HG02588 (cell line): ENCODE measurements at regions not wholly inside any gene's neighbourhood (a gene's known extent, or its start where the extent isn't known, plus 50 kb on each side); places are given as distances from the start of the nearest gene placed in this dataset.
"Not testable (repeated sequence)": the region's sequence is repeated elsewhere in the genome, so short reads cannot be mapped to it uniquely, and the experiment has no call there.

ENCODE experiments used
- ATAC-seq: cut with Tn5 transposase; IDR thresholded peaks from one replicate; pipeline ENCODE4 v1.9.1; 2021; ENCODE audit warnings: mild to moderate bottlenecking, moderate library complexity; ENCODE audit not compliant: unreplicated experiment

DNA sequence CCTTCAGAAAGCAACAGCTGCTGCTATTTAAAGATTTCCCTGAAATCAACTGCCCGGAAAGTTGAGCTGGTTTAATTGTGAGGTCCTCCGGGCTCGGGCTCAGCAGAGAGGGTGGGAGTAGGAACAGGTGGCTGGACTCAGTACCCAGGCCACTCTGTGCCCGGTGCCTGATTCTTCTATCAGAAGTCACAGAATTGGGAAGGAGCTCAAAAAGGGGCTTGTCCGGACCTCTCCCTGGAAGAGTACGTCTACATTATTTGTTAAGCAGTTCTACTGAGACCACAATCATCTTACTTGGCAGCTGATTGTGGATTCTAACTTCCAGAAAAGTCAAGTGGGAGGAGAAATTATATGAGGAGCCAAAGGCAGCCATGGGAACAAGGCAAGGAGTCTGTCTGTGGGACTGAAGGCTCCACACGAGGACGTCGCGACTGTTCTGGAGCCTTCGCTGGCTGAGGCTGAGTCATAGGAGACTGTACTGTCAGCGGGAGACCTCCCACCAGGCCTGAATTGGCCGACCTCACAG is 91.7 kb upstream of the ANKRD10 start:
- ATAC-seq, result no peak

- no peak for ATAC-seq
Observed at GRCh38 chr13:111005808-111006505, 91.1 kb upstream of the ANKRD10 start.

DNA sequence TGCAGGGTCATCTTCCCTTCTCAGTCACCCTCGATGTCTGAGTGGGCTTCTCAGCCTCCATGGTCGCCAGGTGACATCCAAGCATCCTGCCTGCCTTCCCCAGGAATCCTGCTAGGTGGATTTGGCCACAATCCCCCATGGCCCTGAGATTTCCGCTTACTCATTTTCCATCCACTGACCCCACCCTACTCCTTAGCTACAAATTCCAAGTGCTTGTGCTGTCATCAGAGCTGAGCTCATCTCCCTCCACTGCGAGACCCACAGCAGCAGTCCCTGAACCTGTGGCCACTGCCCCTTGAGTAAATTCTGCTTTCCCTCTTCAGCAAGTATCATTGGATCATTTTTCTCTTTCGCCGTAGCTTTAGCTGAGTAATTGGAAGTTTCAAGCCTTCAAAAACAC is 90.5 kb upstream of the ANKRD10 start:
- ATAC-seq, result no peak

- no peak for ATAC-seq
Observed at GRCh38 chr13:111004444-111004843, 89.6 kb upstream of the ANKRD10 start.

DNA sequence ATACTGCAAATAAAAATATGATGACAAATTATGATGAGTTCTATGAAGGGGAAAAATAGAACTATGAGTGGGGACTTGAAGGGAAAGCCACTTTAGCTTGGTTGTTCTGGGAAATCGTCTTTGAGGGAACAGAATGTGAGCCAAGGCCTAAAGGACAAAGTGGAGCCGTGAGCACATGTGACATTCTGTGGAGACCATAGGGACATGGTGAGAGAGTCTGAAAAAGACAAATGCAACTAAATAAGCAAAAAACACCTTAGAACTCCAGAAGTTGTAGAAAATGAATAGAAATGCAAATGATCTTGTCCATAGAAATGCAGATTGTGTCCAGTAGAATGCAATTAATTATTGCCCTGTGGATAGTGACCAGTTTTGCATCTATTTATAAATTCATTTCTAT is 86.8 kb upstream of the ANKRD10 start:
- no peak for ATAC-seq

GRCh38 chr13:110993788-110994187 is 78.9 kb upstream of the ANKRD10 start:
- ATAC-seq, result no peak

DNA sequence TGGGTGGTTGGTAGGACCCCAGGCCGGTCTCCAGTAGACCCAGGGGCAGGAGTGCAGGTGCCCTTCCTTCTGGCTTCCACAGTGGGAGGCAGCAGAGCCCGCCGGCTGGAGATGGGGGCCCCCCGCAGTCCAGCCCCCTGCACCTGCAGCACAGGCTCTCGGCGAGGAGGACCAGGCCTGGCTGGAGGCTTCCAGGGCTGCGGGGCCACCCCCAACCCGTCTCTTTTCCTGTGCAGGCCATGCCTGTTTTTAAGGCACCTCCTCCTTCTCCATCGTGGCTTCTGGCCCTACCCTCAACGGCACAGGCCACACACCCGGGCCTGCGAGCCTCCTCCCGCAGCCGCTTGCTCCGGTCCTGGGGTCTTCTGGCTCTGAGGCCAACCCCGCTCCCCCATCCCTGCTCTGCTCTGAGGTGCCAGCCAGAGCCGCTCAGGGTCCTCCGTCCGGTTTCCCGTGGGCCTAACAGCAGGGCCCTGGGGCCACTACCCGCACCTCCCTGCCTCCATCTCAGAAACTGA is 77.2 kb upstream of the ANKRD10 start:
- no peak for ATAC-seq

GRCh38 chr13:110989331-110989730 is 74.5 kb upstream of the ANKRD10 start:
- no peak for ATAC-seq

DNA sequence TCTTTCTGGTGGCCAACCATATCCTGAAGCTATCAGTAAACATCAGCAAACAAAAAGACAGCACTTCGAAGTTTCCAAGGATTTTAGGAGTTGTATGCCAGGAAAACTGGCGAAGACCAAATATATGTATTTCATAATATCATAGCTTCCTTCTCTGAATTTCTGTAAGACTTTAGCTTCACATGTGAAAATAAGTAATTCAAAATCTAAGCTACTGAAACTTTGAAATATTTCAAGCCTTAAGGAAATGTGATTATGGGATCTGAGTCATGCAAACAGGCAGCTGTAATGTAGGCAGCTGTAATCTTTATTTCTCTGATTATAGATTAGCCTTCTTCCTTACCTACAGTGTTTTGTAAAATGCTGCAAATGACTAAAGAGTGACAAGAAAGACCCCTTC is 70.7 kb upstream of the ANKRD10 start:
- no peak for ATAC-seq

- ATAC-seq, result no peak
Observed at GRCh38 chr13:110984798-110985197, 69.9 kb upstream of the ANKRD10 start.

DNA sequence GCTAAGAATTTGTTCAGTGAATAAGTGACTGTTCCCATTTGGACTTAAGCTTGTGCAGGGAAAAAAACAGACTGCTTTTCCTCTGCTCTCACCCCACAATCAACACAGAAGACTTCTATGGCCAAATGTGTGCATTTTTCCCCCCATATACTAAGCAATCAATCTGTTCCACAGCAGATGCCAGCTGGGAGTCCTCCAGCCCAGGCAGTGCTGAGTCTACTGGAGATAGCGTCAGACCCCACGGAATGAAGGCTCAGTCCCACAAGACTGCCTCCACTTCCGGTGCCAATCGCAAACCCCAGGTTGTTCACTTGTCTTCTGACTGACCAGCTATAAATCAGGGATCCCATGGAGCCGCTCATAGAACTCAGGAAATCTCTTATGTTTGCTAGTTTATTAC is 69.5 kb upstream of the ANKRD10 start:
- ATAC-seq, result no peak

- ATAC-seq, result no peak
Observed at GRCh38 chr13:110983241-110983640, 68.4 kb upstream of the ANKRD10 start.

DNA sequence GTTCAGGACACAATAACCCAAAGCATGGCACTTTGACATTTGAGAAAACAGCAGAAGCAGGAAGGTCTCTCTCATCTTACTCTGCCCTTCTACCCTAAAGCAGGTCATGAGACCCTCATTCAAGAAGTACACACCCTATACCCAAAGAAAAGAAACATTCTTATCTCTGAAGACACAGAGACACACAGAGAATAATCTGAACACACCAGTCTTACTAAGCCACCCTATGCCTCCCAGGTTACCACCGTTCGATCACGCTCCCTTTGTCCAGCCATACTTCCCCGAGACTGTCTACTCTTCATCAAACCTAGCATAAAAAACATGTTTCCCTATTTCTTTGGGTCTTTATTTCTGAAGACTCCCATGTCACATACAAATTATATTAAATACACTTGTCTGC is 66.5 kb upstream of the ANKRD10 start:
- no peak for ATAC-seq

GRCh38 chr13:110980921-110981320 is 66.1 kb upstream of the ANKRD10 start:
- ATAC-seq, result no peak

- not testable (repeated sequence) for ATAC-seq
Observed at GRCh38 chr13:110979149-110979548, 64.3 kb upstream of the ANKRD10 start.

GRCh38 chr13:110978390-110978789 is 63.5 kb upstream of the ANKRD10 start:
- ATAC-seq, result no peak

GRCh38 chr13:110976785-110977184 is 61.9 kb upstream of the ANKRD10 start:
- ATAC-seq, result no peak

DNA sequence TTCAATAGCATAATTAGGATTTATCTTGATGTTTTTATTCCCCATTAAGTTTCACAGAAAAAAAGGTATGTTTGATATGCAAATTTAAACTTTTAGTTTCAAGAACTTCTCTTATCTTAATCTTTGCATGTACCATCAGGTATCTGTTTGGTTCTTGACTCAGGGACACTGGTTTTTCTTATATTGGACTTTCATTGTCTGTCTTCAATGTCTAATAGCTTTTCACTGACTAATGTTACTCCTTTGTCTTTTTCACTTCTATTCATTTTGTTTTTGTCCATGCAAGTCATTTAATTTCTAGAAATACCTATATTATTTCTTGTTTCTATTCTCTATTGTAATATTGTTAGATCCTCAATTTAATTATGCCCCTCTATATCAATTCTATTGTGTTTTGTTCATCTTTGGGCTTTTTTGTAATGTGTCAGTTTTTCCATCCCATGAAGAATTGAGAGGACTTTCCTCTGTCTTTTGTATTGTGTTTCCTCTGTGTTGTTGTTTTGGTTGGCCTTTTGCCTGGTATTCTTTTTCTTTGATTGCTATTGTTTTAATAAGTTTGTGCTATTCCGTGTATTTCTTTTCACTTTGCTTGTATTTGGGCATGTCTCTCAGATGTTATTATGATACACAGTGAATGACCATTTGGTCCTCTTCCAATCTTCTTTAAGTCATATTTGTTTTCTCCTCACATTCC is 58.3 kb upstream of the ANKRD10 start:
- ATAC-seq, result no peak

DNA sequence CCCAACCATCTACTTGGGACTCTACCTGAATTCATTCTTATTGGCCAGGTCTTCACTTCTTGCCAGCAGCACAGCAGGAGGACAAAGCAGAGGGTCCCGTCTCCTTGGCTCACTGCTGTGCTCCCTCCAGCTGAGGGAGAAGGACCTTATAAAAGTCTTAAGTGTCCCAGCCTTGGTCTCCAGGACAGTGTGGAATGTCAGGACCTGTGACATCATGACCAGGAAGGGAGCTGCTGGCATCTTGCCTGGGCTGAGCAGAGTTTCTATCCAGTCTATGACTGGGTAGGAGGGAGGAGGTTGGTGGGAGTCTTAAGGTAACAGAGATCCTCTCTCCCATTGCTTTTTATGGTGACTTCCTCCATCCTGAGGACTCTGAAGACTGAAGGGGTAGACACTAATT is 56.6 kb upstream of the ANKRD10 start:
- ATAC-seq, result no peak

- ATAC-seq, result not testable (repeated sequence)
Observed at GRCh38 chr13:110967156-110967855, 52.4 kb upstream of the ANKRD10 start.

GRCh38 chr13:110965755-110966134 is 50.9 kb upstream of the ANKRD10 start:
- no peak for ATAC-seq
